Ascending aorta (tissue), 2 donors: ENCODE measurements at regions not wholly inside any gene's neighbourhood (a gene's known extent, or its start where the extent isn't known, plus 50 kb on each side); places are given as distances from the start of the nearest gene placed in this dataset.

Experiments
- DNase-seq, 2 donors: peaks; one replicate each; pipeline ENCODE4 v3.0.0-alpha.2; 2019; ENCODE audit warnings: low spot score in 2 of 2
- H3K27ac ChIP-seq, 2 donors: fragments of 200-600 bp; sonication (generic); one replicate each; pipeline ENCODE4 v1.5.1; 2016 to 2017; ENCODE audit warnings: mild to moderate bottlenecking in 1 of 2
- H3K27me3 ChIP-seq: fragments of 200-600 bp; sonication (generic); one replicate; pipeline ENCODE4 v1.5.1; 2017
- H3K36me3 ChIP-seq, 2 donors: fragments of 200-600 bp; sonication (generic); one replicate each; pipeline ENCODE4 v1.5.1; 2016
- H3K4me1 ChIP-seq, 2 donors: fragments of 200-600 bp; sonication (generic); one replicate each; pipeline ENCODE4 v1.5.1; 2016 to 2017; ENCODE audit warnings: mild to moderate bottlenecking in 1 of 2
- H3K4me3 ChIP-seq, 2 donors: fragments of 200-600 bp; sonication (generic); one replicate each; pipeline ENCODE4 v1.5.1; 2016 to 2017; ENCODE audit warnings: mild to moderate bottlenecking in 1 of 2
- H3K9me3 ChIP-seq, 2 donors: fragments of 200-600 bp; sonication (generic); one replicate each; pipeline ENCODE4 v1.5.1; 2016
- CTCF ChIP-seq, 3 experiments: fragments of 200-600 bp in 2 of 3; fragments of 450-650 bp in 1 of 3; sonication (generic) in 2 of 3; IDR thresholded peaks; one replicate each; pipeline ENCODE4 v1.5.1; 2016 to 2019; ENCODE audit warnings: antibody characterized with exemption in 3 of 3, mild to moderate bottlenecking in 1 of 3, moderate library complexity in 1 of 3
- intact Hi-C: fragments of 100-400 bp; cut with DNase I; formaldehyde crosslinking; loops from one replicate; pipeline ENCODE4 v1.15.1; 2023

- H3K4me1 ChIP-seq: no peaks in the 10 kb centered on the region
- no peak for TF ChIP-seq CTCF (IDR thresholded peaks at IDR 0.05)
Measured at GRCh38 chr9:24041160-24041690, 215.2 kb upstream of the ELAVL2 start.

GRCh38 chr9:24036459-24036858 lies 210.4 kb upstream of the ELAVL2 start:
- no peak overlapping the region for H3K27ac ChIP-seq
- no peak for TF ChIP-seq CTCF (IDR thresholded peaks at IDR 0.05)
- H3K4me3 ChIP-seq: no peak overlapping the region
- DNase-seq: no peak
- no peaks in the 10 kb centered on the region for H3K27me3 ChIP-seq
- intact Hi-C loops: no loop called here
- no peaks in the 10 kb centered on the region for H3K4me1 ChIP-seq
- no peaks in the 10 kb centered on the region for H3K9me3 ChIP-seq
- H3K36me3 ChIP-seq: no peaks in the 10 kb centered on the region

More at GRCh38 chr9:24041160-24041690, 215.2 kb upstream of the ELAVL2 start:
- H3K9me3 ChIP-seq: no peaks in the 10 kb centered on the region
- no peaks in the 10 kb centered on the region for H3K36me3 ChIP-seq
- H3K27ac ChIP-seq: no peak overlapping the region
- H3K27me3 ChIP-seq: no peaks in the 10 kb centered on the region
- DNase-seq: no peak
- H3K4me3 ChIP-seq: no peak overlapping the region
- intact Hi-C loops: no loop called here

GRCh38 chr9:24035816-24036215 lies 209.8 kb upstream of the ELAVL2 start:
- H3K9me3 ChIP-seq: no peaks in the 10 kb centered on the region

GRCh38 chr9:24011881-24012280 lies 185.8 kb upstream of the ELAVL2 start:
- Histone ChIP-seq H3K4me1 (no peaks in the 10 kb centered on the region), H3K9me3 (no peaks in the 10 kb centered on the region), H3K27ac (no peak overlapping the region), H3K27me3 (no peaks in the 10 kb centered on the region), H3K4me3 (no peak overlapping the region), H3K36me3 (no peaks in the 10 kb centered on the region)
- intact Hi-C loops: no loop called here
- no peak for DNase-seq
- TF ChIP-seq CTCF (IDR thresholded peaks at IDR 0.05): no peak

More at GRCh38 chr9:24035816-24036215, 209.8 kb upstream of the ELAVL2 start:
- H3K4me3 ChIP-seq: no peak overlapping the region
- no peaks in the 10 kb centered on the region for H3K27me3 ChIP-seq
- H3K4me1 ChIP-seq: no peaks in the 10 kb centered on the region
- no peak overlapping the region for H3K27ac ChIP-seq
- intact Hi-C loops: no loop called here
- no peak for TF ChIP-seq CTCF (IDR thresholded peaks at IDR 0.05)
- no peak for DNase-seq
- no peaks in the 10 kb centered on the region for H3K36me3 ChIP-seq

GRCh38 chr9:24011009-24011717 lies 185.1 kb upstream of the ELAVL2 start:
- Histone ChIP-seq H3K4me3 (no peak overlapping the region), H3K27ac (no peak overlapping the region), H3K4me1 (no peaks in the 10 kb centered on the region), H3K36me3 (no peaks in the 10 kb centered on the region), H3K27me3 (no peaks in the 10 kb centered on the region), H3K9me3 (no peaks in the 10 kb centered on the region)
- TF ChIP-seq CTCF (IDR thresholded peaks at IDR 0.05): no peak
- intact Hi-C loops: no loop called here
- no peak for DNase-seq
